HCT116 (cell line): ENCODE measurements at regions not wholly inside any gene's neighbourhood (a gene's known extent, or its start where the extent isn't known, plus 50 kb on each side); places are given as distances from the start of the nearest gene placed in this dataset.

Experiments used
- ATF3 ChIP-seq: IDR thresholded peaks from 2 replicates; pipeline ENCODE4 v1.6.1; 2012
- CEBPB ChIP-seq: IDR thresholded peaks from 2 replicates; pipeline ENCODE4 v1.6.1; 2012; ENCODE audit warnings: low read depth
- EZH2 ChIP-seq: fragments of 200-600 bp; sonication (generic); IDR thresholded peaks from 2 replicates; pipeline ENCODE4 v1.6.1; 2017; ENCODE audit warnings: antibody characterized with exemption, mixed run types
- POLR2A ChIP-seq: IDR thresholded peaks from 2 replicates; pipeline ENCODE4 v1.7.0; 2011; ENCODE audit warnings: borderline replicate concordance; ENCODE audit not compliant: insufficient read depth, insufficient read length; ENCODE audit errors: extremely low read depth
- POLR2AphosphoS5 ChIP-seq: IDR thresholded peaks from 2 replicates; pipeline ENCODE4 v1.6.1; 2011; ENCODE audit warnings: mild to moderate bottlenecking, low read depth, low read length, moderate library complexity
- RAD21 ChIP-seq: IDR thresholded peaks from 2 replicates; pipeline ENCODE4 v1.6.1; 2012; ENCODE audit warnings: low read depth, mild to moderate bottlenecking
- TCF7L2 ChIP-seq: IDR thresholded peaks from 2 replicates; pipeline ENCODE4 v1.7.0; 2011; ENCODE audit warnings: borderline replicate concordance, inconsistent platforms; ENCODE audit not compliant: insufficient read depth, insufficient read length; ENCODE audit errors: extremely low read depth
- YY1 ChIP-seq: IDR thresholded peaks from 2 replicates; pipeline ENCODE4 v1.6.1; 2011; ENCODE audit warnings: low read length, low read depth, moderate library complexity, mild to moderate bottlenecking; ENCODE audit not compliant: insufficient replicate concordance; ENCODE audit errors: extremely low read depth
- ZFX ChIP-seq: fragments of 450-650 bp; IDR thresholded peaks from 2 replicates; pipeline ENCODE4 v1.6.1; 2017
- ZNF274 ChIP-seq: fragments of 200-500 bp; sonication (Bioruptor generic); IDR thresholded peaks from 2 replicates; pipeline ENCODE4 v1.6.1; 2014; ENCODE audit warnings: mild to moderate bottlenecking, low read depth, low read length, inconsistent platforms
- TF ChIP-seq, protein P1 (sequence below): IDR thresholded peaks from 2 replicates; pipeline ENCODE4 v1.6.1; 2012; ENCODE audit warnings: low read depth
- TF ChIP-seq, protein P2 (sequence below), 3 experiments: fragments of 200-600 bp in 1 of 3; sonication (generic) in 1 of 3; IDR thresholded peaks in 2 of 3; conservative IDR thresholded peaks in 1 of 3; 2 replicates each; pipeline ENCODE4 v1.5.1; 2012 to 2017; ENCODE audit warnings: low read depth in 2 of 3, low read length in 2 of 3, antibody characterized with exemption in 1 of 3, borderline replicate concordance in 1 of 3, control low read depth in 1 of 3, mild to moderate bottlenecking in 1 of 3, mixed read lengths in 1 of 3, mixed run types in 1 of 3, moderate library complexity in 1 of 3; ENCODE audit not compliant: insufficient read depth in 1 of 3

DNA sequence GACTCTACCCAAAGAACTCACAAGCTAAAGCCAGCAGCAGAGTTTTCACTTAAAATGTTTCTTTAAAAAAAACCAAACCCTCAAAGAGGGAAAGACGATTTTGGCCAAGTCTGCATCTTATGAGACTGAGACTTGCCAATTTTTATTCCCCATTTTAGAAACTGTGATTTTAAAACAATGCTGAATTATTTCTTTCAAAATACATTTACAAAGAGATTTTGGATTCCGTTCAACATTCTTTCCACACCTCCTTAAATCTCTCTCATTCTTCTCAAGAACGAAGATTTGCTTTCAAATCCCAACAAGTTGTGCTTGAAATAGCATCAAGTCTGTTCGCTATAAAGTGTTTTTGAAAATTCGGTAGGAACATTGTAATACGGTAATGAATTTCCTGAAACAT is 133.9 kb upstream of the VANGL1 start:
- TF ChIP-seq, protein P1, sequence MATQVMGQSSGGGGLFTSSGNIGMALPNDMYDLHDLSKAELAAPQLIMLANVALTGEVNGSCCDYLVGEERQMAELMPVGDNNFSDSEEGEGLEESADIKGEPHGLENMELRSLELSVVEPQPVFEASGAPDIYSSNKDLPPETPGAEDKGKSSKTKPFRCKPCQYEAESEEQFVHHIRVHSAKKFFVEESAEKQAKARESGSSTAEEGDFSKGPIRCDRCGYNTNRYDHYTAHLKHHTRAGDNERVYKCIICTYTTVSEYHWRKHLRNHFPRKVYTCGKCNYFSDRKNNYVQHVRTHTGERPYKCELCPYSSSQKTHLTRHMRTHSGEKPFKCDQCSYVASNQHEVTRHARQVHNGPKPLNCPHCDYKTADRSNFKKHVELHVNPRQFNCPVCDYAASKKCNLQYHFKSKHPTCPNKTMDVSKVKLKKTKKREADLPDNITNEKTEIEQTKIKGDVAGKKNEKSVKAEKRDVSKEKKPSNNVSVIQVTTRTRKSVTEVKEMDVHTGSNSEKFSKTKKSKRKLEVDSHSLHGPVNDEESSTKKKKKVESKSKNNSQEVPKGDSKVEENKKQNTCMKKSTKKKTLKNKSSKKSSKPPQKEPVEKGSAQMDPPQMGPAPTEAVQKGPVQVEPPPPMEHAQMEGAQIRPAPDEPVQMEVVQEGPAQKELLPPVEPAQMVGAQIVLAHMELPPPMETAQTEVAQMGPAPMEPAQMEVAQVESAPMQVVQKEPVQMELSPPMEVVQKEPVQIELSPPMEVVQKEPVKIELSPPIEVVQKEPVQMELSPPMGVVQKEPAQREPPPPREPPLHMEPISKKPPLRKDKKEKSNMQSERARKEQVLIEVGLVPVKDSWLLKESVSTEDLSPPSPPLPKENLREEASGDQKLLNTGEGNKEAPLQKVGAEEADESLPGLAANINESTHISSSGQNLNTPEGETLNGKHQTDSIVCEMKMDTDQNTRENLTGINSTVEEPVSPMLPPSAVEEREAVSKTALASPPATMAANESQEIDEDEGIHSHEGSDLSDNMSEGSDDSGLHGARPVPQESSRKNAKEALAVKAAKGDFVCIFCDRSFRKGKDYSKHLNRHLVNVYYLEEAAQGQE: no peak
- TF ChIP-seq, protein P2, sequence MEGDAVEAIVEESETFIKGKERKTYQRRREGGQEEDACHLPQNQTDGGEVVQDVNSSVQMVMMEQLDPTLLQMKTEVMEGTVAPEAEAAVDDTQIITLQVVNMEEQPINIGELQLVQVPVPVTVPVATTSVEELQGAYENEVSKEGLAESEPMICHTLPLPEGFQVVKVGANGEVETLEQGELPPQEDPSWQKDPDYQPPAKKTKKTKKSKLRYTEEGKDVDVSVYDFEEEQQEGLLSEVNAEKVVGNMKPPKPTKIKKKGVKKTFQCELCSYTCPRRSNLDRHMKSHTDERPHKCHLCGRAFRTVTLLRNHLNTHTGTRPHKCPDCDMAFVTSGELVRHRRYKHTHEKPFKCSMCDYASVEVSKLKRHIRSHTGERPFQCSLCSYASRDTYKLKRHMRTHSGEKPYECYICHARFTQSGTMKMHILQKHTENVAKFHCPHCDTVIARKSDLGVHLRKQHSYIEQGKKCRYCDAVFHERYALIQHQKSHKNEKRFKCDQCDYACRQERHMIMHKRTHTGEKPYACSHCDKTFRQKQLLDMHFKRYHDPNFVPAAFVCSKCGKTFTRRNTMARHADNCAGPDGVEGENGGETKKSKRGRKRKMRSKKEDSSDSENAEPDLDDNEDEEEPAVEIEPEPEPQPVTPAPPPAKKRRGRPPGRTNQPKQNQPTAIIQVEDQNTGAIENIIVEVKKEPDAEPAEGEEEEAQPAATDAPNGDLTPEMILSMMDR (IDR thresholded peaks at IDR 0.05 in 2 of 3, conservative IDR thresholded peaks at IDR 0.05 in 1 of 3; ENCODE audit: borderline replicate concordance in 1 of 3, insufficient read depth in 1 of 3, low read depth in 2 of 3, low read length in 2 of 3): no peak
- TF ChIP-seq EZH2 (no peak), RAD21 (no peak), CEBPB (no peak), ZFX (no peak), TCF7L2 (no peak), POLR2AphosphoS5 (no peak), ATF3 (no peak), ZNF274 (no peak), POLR2A (no peak), YY1 (no peak)
